KMS-11 (cell line): ENCODE measurements at regions not wholly inside any gene's neighbourhood (a gene's known extent, or its start where the extent isn't known, plus 50 kb on each side); places are given as distances from the start of the nearest gene placed in this dataset.
"Not testable (repeated sequence)": the region's sequence is repeated elsewhere in the genome, so short reads cannot be mapped to it uniquely, and the experiment has no call there.

ENCODE experiments used
- H2AFZ ChIP-seq: fragments of 200-600 bp; sonication (generic); 2 replicates; pipeline ENCODE4 v1.6.1; 2016; ENCODE audit warnings: antibody characterized with exemption, mixed run types, low read depth
- H3K27ac ChIP-seq: fragments of 200-600 bp; sonication (generic); 2 replicates; pipeline ENCODE4 v1.6.1; 2016; ENCODE audit warnings: mild to moderate bottlenecking, mixed run types
- H3K27me3 ChIP-seq: fragments of 200-600 bp; sonication (generic); 2 replicates; pipeline ENCODE4 v1.6.1; 2017; ENCODE audit warnings: mild to moderate bottlenecking, low read depth, mixed run types, moderate library complexity; ENCODE audit not compliant: insufficient read depth
- H3K36me3 ChIP-seq: fragments of 200-600 bp; sonication (generic); 2 replicates; pipeline ENCODE4 v1.6.1; 2017; ENCODE audit warnings: mild to moderate bottlenecking, mixed run types; ENCODE audit not compliant: insufficient read depth
- H3K4me1 ChIP-seq: fragments of 200-600 bp; sonication (generic); 2 replicates; pipeline ENCODE4 v1.6.1; 2016; ENCODE audit warnings: mild to moderate bottlenecking, low read depth, mixed run types; ENCODE audit not compliant: poor library complexity, severe bottlenecking
- H3K4me2 ChIP-seq: fragments of 200-600 bp; sonication (generic); 2 replicates; pipeline ENCODE4 v1.7.0; 2016; ENCODE audit warnings: mild to moderate bottlenecking, mixed run types
- H3K4me3 ChIP-seq: fragments of 200-600 bp; sonication (generic); IDR thresholded peaks from 2 replicates; pipeline ENCODE4 v1.6.1; 2017; ENCODE audit warnings: low read depth, low read length, mixed read lengths; ENCODE audit not compliant: insufficient read depth
- H3K79me2 ChIP-seq: fragments of 200-600 bp; sonication (generic); 2 replicates; pipeline ENCODE4 v1.6.1; 2016; ENCODE audit warnings: low read depth, mixed run types; ENCODE audit not compliant: insufficient read depth
- H3K9ac ChIP-seq: fragments of 200-600 bp; sonication (generic); 2 replicates; pipeline ENCODE4 v1.6.1; 2016; ENCODE audit warnings: mild to moderate bottlenecking, mixed run types
- H4K20me1 ChIP-seq: fragments of 200-600 bp; sonication (generic); 2 replicates; pipeline ENCODE4 v1.6.1; 2016; ENCODE audit warnings: mild to moderate bottlenecking, mixed run types; ENCODE audit not compliant: insufficient read depth
- TF ChIP-seq, protein P1 (sequence below): fragments of 200-600 bp; sonication (generic); conservative IDR thresholded peaks from 2 replicates; pipeline ENCODE4 v1.6.1; 2017; ENCODE audit warnings: low read depth, mild to moderate bottlenecking, antibody characterized with exemption, low read length, moderate library complexity, mixed read lengths

DNA sequence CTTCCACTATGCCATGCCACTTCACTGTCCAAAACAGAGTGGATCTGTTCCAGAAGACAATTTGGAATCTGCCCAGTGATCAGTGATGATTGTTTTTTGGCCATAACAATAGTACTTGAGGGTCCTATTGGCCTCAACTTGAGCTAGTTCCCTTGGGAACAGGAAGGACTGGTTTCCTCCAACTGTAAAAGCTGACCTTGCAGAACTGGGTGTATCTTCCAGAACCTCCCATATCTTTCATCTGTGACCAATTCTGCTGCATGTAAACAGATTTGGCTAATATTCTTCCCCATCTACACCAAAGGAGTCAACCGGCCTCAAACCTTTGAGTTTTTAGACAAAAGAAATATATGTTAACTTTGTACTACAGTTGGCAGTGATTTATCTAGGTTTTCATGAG, 165.1 kb upstream of the TRPC5 start:
- H4K20me1 ChIP-seq: no peaks in the 10 kb centered on the region

DNA sequence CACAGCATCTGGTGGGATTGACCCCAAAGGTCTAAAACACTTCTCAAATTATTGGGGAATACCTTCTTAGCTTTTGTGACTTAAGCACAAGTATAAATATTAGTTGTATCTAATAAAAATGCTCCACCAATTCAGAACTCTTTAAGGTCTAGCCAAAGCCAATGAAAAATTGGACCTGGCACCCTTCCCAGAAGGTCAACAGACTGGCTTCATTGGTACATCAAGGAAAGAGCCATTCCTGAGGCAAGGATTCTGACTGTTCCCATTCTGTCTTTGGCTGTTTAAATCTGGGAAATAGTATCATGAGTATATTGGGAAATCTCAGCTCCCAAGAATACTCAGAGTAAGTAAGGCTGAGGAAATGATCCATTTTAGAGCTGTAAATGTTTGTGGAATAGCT, 153.0 kb upstream of the TRPC5 start:
- Histone ChIP-seq H3K27me3 (no peaks in the 10 kb centered on the region), H3K79me2 (no peaks in the 10 kb centered on the region), H3K9ac (no peak overlapping the region), H3K27ac (no peak overlapping the region), H2AFZ (no peak overlapping the region), H3K4me3 (no peak overlapping the region), H3K4me2 (no peak overlapping the region), H3K36me3 (no peaks in the 10 kb centered on the region), H3K4me1 (no peaks in the 10 kb centered on the region), H4K20me1 (no peaks in the 10 kb centered on the region)
- TF ChIP-seq, protein P1, sequence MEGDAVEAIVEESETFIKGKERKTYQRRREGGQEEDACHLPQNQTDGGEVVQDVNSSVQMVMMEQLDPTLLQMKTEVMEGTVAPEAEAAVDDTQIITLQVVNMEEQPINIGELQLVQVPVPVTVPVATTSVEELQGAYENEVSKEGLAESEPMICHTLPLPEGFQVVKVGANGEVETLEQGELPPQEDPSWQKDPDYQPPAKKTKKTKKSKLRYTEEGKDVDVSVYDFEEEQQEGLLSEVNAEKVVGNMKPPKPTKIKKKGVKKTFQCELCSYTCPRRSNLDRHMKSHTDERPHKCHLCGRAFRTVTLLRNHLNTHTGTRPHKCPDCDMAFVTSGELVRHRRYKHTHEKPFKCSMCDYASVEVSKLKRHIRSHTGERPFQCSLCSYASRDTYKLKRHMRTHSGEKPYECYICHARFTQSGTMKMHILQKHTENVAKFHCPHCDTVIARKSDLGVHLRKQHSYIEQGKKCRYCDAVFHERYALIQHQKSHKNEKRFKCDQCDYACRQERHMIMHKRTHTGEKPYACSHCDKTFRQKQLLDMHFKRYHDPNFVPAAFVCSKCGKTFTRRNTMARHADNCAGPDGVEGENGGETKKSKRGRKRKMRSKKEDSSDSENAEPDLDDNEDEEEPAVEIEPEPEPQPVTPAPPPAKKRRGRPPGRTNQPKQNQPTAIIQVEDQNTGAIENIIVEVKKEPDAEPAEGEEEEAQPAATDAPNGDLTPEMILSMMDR: no peak

More for the DNA sequence above, 165.1 kb upstream of the TRPC5 start:
- Histone ChIP-seq H3K4me1 (no peaks in the 10 kb centered on the region), H3K27ac (no peak overlapping the region), H3K36me3 (no peaks in the 10 kb centered on the region), H3K27me3 (no peaks in the 10 kb centered on the region), H3K4me3 (no peak overlapping the region), H3K9ac (no peak overlapping the region), H3K79me2 (no peaks in the 10 kb centered on the region), H3K4me2 (no peak overlapping the region), H2AFZ (no peak overlapping the region)
- TF ChIP-seq, protein P1: no peak

DNA sequence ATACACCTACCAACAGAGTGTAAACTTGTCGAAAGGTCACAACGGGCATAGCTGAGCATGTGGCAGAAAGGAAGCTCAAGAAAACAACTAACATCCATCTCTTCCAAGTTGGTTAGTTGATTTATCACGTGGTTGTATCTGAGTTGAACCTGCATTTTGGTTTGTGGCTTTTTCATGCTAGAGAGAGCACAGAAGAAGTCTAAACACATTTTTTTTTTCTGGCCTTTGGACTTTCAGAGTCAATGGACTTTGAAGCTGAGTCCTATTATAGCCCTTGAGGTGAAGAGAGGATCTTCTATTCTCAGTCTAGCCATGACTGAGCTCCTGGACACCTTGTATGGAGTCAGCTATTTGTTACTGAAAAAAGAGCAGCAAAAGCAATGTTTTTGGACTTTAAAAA, 150.6 kb upstream of the TRPC5 start:
- no peaks in the 10 kb centered on the region for H4K20me1 ChIP-seq
- H3K79me2 ChIP-seq: no peaks in the 10 kb centered on the region
- H3K4me2 ChIP-seq: no peak overlapping the region
- H3K4me1 ChIP-seq: no peaks in the 10 kb centered on the region
- TF ChIP-seq, protein P1: no peak
- no peaks in the 10 kb centered on the region for H3K36me3 ChIP-seq
- H2AFZ ChIP-seq: no peak overlapping the region
- no peak overlapping the region for H3K9ac ChIP-seq
- H3K4me3 ChIP-seq: no peak overlapping the region
- no peak overlapping the region for H3K27ac ChIP-seq
- H3K27me3 ChIP-seq: no peaks in the 10 kb centered on the region

DNA sequence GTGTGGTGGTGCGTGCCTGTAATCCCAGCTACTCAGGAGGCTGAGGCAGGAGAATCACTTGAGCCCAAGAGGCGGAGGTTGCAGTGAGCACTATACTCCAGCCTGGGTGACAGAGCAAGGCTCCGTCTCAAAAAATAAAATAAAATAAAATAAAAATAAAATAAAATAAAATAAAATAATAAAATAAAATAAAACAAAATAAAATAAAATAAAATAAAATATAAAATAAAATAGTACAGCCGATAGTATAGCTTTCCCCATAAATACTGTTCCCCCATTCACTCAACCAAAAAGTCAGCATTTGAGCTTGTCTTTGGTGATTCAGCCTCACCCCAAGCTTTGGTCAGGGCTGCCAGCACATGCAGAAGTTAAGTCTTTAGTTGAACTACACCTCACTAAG, 144.2 kb upstream of the TRPC5 start:
- H3K79me2 ChIP-seq, H3K4me3 ChIP-seq, H3K4me2 ChIP-seq, H4K20me1 ChIP-seq, H3K9ac ChIP-seq, H3K4me1 ChIP-seq, H3K27me3 ChIP-seq, H3K27ac ChIP-seq, H3K36me3 ChIP-seq, H2AFZ ChIP-seq: not testable (repeated sequence)

DNA sequence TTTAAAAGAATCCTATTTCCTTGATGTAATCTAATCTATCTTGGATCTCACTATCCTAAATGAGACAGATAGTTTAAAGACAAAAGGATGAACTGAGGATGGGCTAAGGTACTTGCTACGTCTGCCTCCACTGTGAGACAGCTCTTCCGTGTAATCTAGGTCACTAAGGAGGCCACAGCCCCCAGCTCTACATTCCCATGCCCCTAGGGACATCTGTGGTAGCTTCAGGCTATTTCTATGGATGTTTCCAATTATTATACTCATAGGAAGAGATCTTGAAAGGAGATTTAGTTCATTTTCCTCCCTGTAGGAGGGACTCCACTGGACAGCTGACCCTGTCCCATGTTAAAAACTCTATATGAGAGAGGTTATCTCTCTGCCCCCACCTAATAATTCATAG, 140.8 kb upstream of the TRPC5 start:
- Histone ChIP-seq H3K4me2 (no peak overlapping the region), H3K79me2 (no peaks in the 10 kb centered on the region), H3K36me3 (no peaks in the 10 kb centered on the region), H2AFZ (no peak overlapping the region), H4K20me1 (no peaks in the 10 kb centered on the region), H3K4me1 (no peaks in the 10 kb centered on the region), H3K4me3 (no peak overlapping the region), H3K9ac (no peak overlapping the region), H3K27ac (no peak overlapping the region), H3K27me3 (no peaks in the 10 kb centered on the region)
- TF ChIP-seq, protein P1: no peak
